Hindlimb muscle (tissue), 1 donor: ENCODE measurements at regions not wholly inside any gene's neighbourhood (a gene's known extent, or its start where the extent isn't known, plus 50 kb on each side); places are given as distances from the start of the nearest gene placed in this dataset.

ENCODE experiments used
- DNase-seq: peaks from one replicate; pipeline ENCODE4 v3.0.0-alpha.2; 2013

DNA sequence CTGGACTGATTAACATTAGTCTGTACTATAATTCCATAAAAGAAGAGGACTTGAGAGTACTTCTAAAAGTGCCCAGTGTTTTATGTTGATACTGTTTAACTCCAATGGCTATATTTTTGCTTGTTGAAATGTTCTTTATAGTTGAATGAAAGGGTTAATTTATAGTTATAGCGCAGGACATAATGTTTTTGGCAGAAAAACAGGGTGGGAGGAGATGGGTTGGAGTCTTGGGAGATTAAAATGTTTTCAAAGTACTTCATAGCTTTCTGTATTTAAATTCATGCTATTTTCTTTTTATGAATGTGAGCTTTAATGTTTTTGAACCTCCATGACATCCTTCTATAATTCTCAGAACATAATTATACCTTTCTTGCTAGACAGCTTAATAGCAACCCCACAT lies 108.2 kb downstream of the CNTN3 start:
- no peak for DNase-seq

DNA sequence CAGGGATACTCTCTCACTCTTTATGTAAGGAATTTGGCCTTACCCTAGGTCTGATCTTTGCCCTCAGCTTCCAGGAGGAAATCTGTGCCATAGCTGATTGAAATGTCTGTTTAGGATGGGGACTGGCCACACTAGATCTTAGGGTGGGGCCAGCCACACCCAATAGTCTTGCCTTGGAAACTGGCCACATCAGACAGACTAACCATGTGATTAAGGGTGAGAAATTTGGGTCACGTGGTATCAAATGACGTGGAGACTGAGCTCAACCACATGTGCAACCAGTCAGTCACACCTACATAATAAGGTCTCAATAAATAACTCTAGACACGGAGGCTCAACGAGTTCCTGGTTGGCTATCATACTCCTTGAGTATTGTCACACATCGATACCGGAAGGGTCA lies 113.5 kb downstream of the CNTN3 start:
- no peak for DNase-seq

DNA sequence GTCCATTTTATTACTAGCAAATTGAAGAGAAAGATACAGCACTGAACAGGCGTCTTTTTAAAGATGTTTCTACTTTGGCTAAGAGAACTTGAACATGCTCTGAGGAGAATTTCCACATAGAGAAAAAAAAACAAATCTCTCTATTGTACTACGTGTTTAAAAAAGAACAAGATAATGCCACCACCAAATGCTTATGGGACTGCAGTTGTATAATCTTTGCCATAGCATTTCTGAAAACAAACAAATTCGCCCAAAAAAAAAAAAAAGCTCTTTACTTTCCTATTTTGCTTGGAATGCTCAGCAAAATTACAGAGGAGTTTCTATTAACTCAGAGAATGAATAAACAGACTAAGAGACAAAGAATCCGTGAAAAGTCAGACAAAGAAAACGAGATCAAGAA lies 114.2 kb downstream of the CNTN3 start:
- no peak for DNase-seq

DNA sequence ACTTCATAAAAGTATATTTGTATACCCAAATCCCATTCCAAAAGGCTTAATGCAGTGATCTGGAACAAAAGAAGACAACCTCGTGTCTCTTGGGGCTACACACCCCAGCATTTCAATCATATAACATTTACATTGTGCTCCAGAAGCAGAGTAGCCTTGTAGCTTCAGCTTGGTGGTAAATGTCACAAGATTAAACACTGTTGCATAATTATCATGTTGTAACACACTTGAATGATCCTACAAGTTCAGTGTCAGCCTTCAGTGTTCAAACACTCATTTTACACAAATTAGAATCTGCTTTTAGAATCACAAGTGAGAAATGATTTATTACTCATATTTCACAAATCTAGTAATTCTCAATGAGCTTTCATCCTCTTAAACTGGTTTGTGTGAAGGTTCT lies 122.6 kb downstream of the CNTN3 start:
- no peak for DNase-seq

DNA sequence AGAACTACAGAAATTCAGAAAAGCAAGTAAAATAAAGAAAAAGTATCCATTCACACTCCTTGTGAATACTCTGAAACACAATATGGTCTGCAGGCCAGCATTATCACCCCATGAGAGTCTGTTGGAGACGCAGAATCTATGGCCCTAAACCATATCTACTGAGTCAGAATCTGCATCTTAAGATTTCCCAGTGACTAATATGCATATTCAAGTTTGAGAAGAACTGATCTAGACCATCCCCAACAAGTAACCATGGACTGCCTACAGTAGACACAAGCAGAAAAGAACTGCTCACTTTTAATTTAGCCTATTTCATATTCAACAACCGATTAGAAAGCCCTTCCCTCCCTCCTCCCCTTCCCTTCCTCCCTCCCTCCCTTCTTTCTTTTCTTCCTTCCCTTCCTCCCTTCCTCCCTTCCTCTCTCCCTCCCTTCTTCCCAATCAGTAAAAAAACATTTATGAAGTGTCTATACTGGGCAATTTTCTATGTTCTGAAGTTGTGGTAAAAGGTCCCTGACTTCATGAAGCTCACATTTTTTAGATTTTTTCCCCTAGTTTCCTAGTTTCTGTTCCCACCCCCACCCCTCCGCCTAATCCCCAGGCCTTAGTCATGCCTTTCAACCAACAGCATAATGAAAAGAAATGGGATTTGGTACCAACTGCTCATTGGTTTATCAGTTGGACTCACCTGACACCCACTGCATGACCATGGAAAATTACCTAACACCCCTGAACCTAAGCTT lies 125.2 kb downstream of the CNTN3 start:
- DNase-seq = no peak

DNA sequence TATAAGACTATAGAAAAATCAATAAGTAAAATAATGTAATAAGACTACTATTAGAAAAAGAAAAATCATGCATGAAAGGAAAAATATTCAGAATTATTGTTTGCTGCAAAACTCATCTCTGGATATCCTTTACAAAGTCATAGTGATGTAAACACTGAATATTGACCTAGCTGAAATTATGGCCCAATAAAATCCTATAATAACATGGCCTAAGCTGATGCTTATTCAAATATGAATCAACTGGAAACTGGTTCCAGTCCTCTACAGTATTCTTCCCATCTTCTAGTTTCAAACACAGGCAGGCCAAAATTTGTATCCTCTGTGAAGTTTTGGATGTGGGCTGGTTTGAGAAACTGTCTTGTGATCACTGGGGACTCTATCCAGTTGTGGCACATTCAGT lies 134.5 kb downstream of the CNTN3 start:
- no peak for DNase-seq

DNA sequence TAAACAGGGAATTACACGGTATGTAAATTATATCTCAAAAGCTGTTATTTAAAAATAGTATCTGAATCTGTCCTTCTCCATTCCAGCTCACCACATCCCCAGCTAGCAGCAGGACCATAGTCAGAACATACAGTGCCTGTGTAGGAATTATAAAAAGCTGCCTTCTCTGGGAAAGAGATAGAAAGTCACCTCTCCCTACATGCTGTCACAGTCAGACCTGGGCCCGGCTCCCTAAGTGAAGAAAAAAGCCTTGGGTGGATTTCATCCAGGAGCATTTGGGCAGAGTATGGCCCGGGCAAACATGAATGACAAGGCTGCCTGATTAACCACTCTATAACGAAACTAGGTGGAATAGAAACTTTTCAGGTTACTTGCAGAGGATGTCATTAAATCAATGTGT lies 144.1 kb downstream of the CNTN3 start:
- DNase-seq = no peak

DNA sequence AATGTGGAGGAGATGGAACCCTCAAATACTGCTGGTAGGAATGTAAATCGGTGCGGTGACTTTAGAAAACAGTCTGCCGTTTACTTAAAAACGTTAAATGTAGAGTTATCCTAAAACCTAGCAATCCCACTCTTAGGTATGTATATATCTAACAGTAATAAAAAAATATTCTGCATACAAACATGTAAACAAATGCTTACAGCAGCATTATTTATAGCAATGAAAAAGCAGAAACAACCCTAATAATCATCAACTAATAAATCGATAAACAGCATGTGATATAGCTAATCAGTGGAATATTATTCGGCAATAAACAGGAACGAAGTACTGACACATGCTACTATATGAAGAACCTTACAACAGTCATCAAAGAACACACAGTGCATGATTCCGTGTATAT lies 144.7 kb downstream of the CNTN3 start:
- DNase-seq = no peak

DNA sequence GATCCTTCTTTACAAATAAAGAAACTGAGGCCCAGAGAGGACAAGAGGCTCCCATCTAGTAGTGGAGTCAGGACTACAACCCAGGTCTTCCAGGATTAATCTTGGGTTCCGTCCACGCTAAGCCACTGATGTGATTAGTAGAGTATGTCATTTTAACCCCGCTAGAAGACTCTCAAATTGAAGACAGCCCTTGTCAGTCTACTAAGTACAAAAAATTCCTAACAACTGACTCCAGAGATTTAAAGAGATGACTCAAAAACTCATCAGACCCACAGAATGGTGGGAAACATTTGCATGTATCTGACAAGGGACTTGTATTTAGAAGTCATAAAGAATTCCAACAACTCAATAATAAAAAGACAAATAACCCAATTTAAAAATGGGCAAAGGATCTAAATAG lies 145.3 kb downstream of the CNTN3 start:
- DNase-seq = no peak

DNA sequence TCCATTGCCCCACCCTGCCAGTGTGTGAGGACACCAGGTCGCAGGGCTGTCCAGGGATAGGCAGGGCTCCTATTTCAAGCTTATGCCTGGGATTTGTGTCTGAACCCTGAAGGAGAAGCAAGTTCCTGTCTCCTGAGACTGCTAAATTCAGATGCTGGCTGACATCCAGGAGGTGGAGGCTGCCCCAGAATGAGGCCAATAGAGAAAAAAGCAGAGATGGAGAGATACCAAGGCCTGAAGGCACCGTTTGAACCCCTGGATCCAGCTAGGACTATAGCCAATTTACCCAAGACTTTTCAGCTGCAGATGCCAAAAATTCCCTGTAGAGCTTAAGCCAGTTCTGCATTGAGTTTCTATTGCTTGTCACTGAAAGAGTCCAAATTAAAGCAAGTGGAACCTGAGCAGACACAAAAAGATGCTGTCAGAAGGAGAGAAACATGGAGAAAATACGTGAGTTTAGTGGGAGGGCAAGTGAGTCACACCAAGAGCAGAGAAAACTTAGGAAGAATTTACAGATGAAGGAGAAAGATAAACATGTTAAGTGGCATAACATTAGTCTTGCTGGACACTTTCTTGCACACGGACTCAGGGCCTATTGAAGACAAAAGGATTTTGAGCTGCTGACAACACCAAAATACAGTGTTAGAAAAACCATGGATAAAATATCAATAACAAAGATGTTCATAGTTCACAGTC lies 148.6 kb downstream of the CNTN3 start:
- DNase-seq = no peak

DNA sequence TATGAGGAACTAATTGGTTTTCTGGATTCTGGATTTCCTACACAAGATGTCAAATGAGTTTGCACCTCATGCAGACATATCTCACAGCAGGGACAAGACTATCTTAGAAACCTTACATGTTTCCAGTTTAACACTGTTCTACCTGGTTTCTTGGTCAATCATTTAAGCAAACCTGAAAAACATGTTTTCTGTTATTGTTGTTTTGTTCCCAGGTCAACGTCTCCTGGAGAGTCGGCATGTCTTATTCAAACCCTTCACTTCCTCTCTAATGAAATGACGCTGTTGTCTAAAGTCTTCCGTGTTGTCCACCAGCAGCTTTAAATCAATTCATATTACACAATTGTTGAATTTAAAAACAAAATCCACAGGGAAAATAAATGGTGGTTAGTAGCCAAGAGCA lies 150.9 kb downstream of the CNTN3 start:
- DNase-seq = no peak

DNA sequence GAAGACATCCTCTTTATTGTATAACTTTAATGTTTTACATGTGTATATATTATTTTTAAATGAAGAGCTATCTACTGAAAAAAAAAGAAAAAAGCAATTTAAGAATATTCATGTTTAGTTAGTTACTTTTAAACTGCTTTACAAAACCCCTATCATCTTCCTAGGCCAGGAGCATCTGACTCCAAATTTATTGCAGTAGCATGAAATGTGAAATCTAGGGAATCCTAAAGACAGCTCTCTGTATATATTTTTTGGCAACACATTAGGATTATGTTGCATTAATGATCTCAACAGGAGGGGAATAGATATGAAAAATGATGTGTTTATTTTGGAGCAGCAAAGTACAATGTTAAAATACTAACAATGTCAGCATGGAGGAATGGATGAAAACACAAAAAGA lies 158.3 kb downstream of the CNTN3 start:
- no peak for DNase-seq

DNA sequence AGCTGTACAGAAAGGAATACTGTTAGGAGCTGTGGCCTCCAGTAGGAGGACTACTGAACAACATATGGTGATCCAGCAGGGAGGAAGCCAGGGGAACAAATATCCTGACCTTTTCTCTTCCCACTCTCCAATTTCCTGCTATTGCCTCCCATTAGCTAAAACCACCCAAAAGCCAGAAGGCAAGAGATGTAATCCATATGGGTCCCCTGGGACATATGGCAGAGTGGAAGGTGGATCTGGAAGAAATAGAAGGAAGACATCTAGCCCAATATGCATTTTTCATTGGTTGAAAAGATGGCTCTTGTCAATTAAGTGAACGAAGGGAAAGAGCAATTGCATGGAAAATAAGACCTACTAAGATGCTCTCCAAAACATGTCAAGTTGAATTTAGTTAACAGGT lies 167.2 kb downstream of the CNTN3 start:
- no peak for DNase-seq

DNA sequence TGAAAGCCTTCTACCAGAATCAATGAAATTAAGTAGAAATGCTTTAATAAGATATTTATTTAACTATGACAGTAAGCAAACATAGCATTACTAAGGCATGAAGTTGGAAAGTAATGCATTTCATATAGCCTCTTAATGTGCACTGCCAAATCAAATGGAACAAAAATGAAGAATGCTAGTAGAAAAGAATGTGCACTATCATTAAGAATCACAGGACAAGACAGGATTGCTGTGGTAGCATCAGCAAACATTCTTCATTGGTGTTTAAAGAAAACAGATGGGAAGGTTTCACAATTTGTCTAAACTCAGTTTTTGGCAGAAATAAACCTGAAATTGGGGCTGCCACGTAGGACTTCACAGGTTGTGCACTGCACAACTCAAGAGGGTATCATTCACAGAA lies 168.9 kb downstream of the CNTN3 start:
- no peak for DNase-seq

DNA sequence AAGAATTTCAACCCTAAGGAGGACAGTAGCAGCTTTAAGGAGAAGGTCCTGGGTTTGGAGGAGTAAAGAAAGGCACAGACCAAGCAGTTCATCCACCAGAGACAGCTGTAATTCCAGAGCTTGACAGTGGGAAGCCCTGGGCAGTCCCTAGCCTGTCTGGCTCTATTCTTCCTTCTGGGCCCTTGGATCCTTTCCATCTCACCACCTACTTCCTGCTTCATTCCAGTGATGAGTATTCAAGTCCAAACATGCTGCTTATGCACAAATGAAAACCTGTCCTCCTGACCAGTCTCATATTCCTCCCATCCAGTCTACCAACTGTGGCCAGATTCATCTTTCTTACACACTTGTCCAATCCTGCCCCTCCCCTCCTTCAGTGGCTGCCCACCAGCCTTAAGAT lies 171.4 kb downstream of the CNTN3 start:
- no peak for DNase-seq

DNA sequence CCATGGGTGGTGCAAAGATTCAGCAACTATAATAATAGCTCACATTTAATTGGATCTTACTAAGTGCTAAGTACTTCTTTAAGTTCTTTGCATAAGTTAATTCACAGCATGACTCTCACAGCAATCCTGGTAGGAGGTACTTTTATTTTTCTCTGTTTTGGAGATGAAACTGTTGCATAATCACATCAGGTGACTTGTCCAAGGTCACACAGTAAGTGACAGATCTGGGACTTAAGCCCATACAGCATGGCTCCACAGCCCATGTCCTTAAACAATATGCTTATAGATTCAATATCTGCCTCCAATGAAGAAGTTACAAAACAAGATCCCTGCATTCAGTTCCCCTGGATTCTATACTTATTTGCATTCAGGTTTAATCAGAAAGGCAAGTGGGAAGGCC lies 171.8 kb downstream of the CNTN3 start:
- DNase-seq = no peak

DNA sequence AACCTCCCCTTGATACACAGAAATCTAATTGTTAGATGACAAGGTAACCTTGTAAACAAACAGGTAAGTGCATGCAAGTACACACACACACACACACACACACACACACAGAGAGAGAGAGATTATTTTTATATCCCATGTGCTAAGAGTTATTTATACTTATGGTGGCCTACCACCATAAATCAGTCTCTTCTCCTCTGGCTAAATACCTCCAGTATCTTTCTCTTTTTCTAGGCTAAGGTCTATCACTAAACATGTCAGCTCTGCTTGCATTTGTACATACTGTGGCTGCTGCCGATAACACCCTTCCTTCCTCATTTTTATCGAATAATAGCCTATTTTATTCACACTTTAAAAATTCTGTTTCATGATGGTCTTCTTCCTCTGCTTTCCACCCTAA lies 172.4 kb downstream of the CNTN3 start:
- DNase-seq = no peak

DNA sequence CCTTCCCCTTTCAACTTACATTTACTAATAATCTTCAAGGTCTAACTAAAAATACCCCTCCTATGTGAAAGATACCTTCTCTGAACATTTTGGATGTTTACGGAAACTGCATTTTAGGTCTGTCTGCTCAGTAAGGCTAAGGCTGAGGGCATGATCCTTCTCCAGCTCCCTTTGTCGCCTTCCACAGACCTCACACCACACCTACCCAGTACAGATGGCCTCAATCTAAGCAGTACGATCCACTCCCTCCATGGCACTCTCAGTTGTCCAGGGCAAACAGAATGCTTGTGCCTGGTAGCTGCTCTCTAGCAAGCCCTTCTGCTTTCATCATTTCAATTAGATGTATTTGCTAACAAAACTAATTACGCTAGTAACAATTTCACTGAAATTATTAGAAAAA lies 178.3 kb downstream of the CNTN3 start:
- no peak for DNase-seq

DNA sequence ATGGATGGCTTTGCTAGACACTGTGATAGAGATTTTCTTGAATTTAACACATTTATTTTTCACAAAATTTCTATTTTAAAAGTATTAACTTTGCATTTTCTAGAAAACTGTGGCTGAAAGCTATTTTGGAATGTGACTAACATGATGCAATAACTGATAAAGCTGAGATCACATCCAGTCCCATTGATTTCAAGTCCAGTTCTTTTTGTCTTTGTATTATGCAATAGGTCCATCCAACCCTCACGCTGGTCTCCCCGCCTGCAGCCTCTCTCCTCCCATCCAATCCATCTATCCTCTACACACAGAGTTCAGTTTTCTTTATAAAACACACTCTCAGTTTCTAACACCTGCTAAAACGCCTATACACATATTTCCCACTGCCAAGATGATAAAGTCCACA lies 178.8 kb downstream of the CNTN3 start:
- DNase-seq = no peak

DNA sequence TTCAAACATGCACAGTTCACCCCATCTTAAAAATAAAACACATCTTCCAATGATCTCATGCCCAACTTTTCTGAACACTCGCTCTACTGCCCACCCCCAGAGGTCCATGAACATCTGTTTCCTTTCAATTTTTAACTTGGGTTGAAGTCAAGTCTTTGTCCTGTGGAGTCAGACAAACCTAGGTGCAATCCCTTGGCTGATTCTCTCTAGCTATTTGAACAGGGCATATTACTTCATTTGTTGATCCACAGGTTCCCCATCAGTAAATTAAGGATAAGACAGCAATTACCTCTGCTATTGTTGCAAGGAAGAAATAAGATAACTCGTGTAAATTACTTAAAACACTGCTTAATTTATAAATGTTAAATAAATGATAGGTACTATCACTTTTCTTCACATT lies 180.1 kb downstream of the CNTN3 start:
- DNase-seq = no peak

DNA sequence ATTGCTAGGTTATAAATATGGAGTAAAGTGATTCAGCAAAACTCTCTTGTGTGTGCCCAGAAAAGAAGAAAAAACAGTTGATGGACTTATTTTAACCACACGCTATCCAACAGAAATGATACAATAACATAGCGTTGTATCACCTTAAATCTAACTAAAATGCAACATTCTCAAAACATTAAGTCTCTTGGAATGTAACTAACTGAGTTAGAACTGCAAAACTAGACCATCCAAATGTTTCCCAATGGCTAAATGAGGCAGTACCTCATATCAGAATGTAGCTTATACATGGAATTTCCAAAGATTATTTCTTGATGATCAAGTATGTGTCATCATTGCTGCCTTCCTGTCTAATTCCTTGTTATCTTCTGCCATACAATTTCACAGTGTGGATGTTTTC lies 187.9 kb downstream of the CNTN3 start:
- DNase-seq = no peak

DNA sequence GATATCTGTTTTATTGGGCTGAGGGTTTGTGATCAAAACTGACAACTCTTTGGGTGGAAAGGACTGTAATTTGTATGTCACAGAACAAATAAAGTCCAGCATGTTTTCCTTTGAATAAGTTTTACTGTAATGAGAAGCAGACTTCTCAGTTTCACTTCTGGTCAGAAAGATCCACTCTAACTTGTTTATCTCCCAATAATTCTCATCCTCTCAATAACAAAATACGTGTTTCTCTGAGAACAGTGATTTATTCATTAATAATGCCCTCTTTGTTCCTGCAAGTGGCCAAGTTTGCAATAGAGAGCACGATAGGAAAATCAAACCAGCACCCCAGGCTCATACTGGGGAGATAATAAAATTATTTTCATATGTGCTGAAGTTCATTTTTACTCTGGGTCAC lies 190.6 kb downstream of the CNTN3 start:
- DNase-seq = no peak

DNA sequence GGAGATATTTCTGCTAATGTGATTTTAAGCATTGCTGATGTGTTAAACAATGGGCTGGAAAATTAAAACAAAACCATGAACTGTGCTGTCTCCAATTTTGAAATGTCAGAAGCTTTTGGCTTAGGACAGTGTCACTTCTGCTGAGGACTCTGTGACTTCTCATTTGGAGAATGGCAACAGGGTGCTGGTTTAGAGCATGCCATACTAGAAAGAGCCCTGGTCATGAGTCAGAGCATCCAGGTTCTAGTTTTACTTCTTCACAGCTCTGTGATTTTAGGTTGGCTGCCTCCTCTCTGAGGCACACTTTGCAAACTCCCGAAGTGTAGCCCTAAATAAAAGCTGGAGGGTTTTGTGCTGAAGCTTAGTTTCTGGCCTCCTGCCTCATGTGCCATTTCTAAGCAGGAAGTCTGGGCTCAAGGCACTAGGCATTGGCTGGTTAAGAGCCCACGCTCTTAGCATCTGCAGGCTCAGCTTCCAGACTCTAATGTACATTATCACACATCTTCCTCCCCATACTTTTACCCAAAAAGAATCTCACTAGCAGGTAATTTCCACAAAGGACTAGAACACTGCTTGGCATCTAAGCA lies 193.8 kb downstream of the CNTN3 start:
- no peak for DNase-seq

DNA sequence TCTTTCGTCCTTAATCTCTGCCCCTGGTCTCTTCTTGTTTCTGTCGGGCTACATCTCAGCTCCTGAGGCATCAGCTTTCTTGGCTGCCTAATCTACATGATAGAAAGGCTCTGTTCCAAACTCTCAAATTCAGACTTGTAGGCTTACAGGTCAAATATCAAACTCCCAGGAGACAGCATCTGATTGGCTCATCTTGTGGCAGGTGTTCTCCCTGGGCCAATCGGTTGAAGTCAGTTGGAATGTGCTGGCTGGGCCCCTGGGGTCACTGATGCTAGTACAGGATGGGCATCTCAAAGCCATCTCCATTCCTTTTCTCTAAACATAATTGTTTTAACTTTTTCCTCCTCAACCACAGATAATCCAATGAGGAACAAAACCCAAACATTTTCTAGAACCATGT lies 198.7 kb downstream of the CNTN3 start:
- no peak for DNase-seq
